Colonic mucosa (tissue), 4 donors: ENCODE measurements at regions not wholly inside any gene's neighbourhood (a gene's known extent, or its start where the extent isn't known, plus 50 kb on each side); places are given as distances from the start of the nearest gene placed in this dataset.
"Not testable (repeated sequence)": the region's sequence is repeated elsewhere in the genome, so short reads cannot be mapped to it uniquely, and the experiment has no call there.

ENCODE experiments used
- DNase-seq: peaks from one replicate; pipeline ENCODE4 v3.0.0-alpha.2; 2020
- H3K27ac ChIP-seq: fragments of 200-600 bp; one replicate; pipeline ENCODE4 v1.8.0; 2021
- H3K27me3 ChIP-seq: fragments of 200-600 bp; one replicate; pipeline ENCODE4 v1.8.0; 2021
- H3K36me3 ChIP-seq: fragments of 200-600 bp; one replicate; pipeline ENCODE4 v1.8.0; 2021
- H3K4me1 ChIP-seq: fragments of 200-600 bp; one replicate; pipeline ENCODE4 v1.8.0; 2021; ENCODE audit warnings: mild to moderate bottlenecking
- H3K4me3 ChIP-seq: fragments of 200-600 bp; one replicate; pipeline ENCODE4 v1.8.0; 2021
- H3K9ac ChIP-seq, 2 donors: one replicate each; pipeline ENCODE4 v1.7.0; 2013; ENCODE audit warnings: control low read depth in 2 of 2, low read depth in 2 of 2, low read length in 2 of 2
- H3K9me3 ChIP-seq: fragments of 200-600 bp; one replicate; pipeline ENCODE4 v1.8.0; 2021
- intact Hi-C: fragments of 100-400 bp; cut with DNase I; formaldehyde crosslinking; loops from one replicate; pipeline ENCODE4 v1.14.1; 2022
- TF ChIP-seq, protein P1 (sequence below): fragments of 200-600 bp; IDR thresholded peaks from one replicate; pipeline ENCODE4 v1.8.0; 2022; ENCODE audit warnings: antibody characterized with exemption, mild to moderate bottlenecking
- donor health status: healthy.
- donor health status: DM: no; HTN: no; CAD: no.
- donor health status: DM: no; HTN: no; CAD: no.

- TF ChIP-seq, protein P1, sequence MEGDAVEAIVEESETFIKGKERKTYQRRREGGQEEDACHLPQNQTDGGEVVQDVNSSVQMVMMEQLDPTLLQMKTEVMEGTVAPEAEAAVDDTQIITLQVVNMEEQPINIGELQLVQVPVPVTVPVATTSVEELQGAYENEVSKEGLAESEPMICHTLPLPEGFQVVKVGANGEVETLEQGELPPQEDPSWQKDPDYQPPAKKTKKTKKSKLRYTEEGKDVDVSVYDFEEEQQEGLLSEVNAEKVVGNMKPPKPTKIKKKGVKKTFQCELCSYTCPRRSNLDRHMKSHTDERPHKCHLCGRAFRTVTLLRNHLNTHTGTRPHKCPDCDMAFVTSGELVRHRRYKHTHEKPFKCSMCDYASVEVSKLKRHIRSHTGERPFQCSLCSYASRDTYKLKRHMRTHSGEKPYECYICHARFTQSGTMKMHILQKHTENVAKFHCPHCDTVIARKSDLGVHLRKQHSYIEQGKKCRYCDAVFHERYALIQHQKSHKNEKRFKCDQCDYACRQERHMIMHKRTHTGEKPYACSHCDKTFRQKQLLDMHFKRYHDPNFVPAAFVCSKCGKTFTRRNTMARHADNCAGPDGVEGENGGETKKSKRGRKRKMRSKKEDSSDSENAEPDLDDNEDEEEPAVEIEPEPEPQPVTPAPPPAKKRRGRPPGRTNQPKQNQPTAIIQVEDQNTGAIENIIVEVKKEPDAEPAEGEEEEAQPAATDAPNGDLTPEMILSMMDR: no peak
- intact Hi-C loops: no loop called here
- no peak overlapping the region for H3K27ac ChIP-seq
- no peak for DNase-seq
- no peaks in the 10 kb centered on the region for H3K4me1 ChIP-seq
- H3K4me3 ChIP-seq: no peak overlapping the region
- H3K9ac ChIP-seq: no peak overlapping the region
- H3K36me3 ChIP-seq: no peaks in the 10 kb centered on the region
- no peaks in the 10 kb centered on the region for H3K9me3 ChIP-seq
- no peaks in the 10 kb centered on the region for H3K27me3 ChIP-seq
Measured at GRCh38 chrX:883588-883987, 253.0 kb downstream of the SHOX start.

GRCh38 chrX:879756-880698, 249.4 kb downstream of the SHOX start:
- H3K4me3 ChIP-seq, DNase-seq, H3K36me3 ChIP-seq, H3K27me3 ChIP-seq, intact Hi-C loops, H3K4me1 ChIP-seq, H3K27ac ChIP-seq, H3K9me3 ChIP-seq, H3K9ac ChIP-seq: not testable (repeated sequence)

GRCh38 chrX:874061-874460, 243.5 kb downstream of the SHOX start:
- H3K27me3 ChIP-seq: no peaks in the 10 kb centered on the region
- H3K9me3 ChIP-seq: no peaks in the 10 kb centered on the region
- no peak overlapping the region for H3K4me3 ChIP-seq
- no peak overlapping the region for H3K9ac ChIP-seq
- H3K4me1 ChIP-seq: no peaks in the 10 kb centered on the region
- H3K36me3 ChIP-seq: no peaks in the 10 kb centered on the region
- intact Hi-C loops: no loop called here
- no peak overlapping the region for H3K27ac ChIP-seq
- TF ChIP-seq, protein P1: no peak
- DNase-seq: no peak

DNA sequence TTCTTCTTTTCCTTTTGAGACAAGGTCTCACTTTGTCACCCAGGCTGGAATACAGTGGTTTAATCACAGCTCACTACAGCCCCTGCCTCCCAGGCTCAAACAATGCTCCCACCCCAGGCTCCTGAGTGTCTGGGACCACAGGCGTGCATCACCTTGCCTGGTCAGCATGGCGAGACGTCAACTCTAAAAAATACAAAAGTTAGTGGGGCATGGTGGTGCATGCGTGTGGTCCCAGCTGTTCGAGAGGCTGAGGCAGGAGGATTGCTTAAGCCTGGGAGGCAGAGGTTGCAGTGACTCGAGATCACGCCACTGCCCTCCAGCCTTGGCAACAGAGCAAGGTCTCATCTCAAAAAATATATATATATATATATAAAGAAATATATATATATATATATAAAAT, 242.4 kb downstream of the SHOX start:
- intact Hi-C loops: no loop called here
- no peaks in the 10 kb centered on the region for H3K9me3 ChIP-seq

DNA sequence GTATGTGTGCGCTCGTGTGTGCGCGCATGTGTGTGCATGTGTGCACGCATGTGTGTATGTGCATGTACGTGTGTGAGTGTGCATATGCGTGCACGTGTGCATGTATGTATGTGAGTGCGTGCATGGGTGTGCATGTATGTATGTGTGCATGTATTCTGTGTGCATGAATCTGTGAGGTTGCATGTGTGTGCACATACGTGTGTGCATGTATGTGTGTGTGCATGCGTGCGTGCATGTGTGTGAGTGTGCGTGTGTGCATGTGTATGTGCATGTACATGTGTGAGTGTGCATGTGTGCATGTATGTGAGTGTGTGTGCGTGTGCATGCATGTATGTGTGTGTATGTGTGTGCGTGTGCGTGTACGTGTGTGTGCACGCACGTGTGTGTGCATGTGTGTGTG, 241.5 kb downstream of the SHOX start:
- intact Hi-C loops: no loop called here
- Histone ChIP-seq H3K27ac (no peak overlapping the region), H3K36me3 (no peaks in the 10 kb centered on the region), H3K9me3 (no peaks in the 10 kb centered on the region), H3K9ac (no peak overlapping the region), H3K27me3 (no peaks in the 10 kb centered on the region), H3K4me3 (no peak overlapping the region), H3K4me1 (no peaks in the 10 kb centered on the region)
- TF ChIP-seq, protein P1: no peak
- no peak for DNase-seq

More for the DNA sequence above, 242.4 kb downstream of the SHOX start:
- no peak overlapping the region for H3K4me3 ChIP-seq
- H3K4me1 ChIP-seq: no peaks in the 10 kb centered on the region
- no peak overlapping the region for H3K27ac ChIP-seq
- H3K9ac ChIP-seq: no peak overlapping the region
- no peaks in the 10 kb centered on the region for H3K27me3 ChIP-seq
- H3K36me3 ChIP-seq: no peaks in the 10 kb centered on the region
- TF ChIP-seq, protein P1: no peak
- DNase-seq: no peak

DNA sequence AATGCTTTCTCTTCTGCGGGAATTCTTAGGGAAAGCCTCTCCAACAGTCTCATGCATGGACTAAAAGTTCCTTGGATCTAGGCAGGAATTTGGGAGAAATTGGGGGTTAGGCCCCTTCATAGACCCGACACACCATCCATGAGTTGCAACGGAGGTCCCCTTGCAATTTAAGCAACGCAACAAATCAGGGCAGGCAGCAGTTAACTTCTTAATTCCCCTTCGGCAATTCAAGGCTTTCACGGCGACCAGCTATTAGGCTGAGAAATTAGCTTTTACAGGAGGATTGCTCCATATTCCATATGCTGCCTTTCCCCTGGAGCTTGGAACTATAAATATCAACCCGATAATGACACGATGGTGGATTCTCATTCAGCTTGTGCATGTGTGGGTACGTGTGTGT, 241.0 kb downstream of the SHOX start:
- Histone ChIP-seq H3K27me3 (no peaks in the 10 kb centered on the region), H3K9me3 (no peaks in the 10 kb centered on the region), H3K27ac (no peak overlapping the region), H3K4me3 (no peak overlapping the region), H3K9ac (no peak overlapping the region), H3K36me3 (no peaks in the 10 kb centered on the region), H3K4me1 (no peaks in the 10 kb centered on the region)
- TF ChIP-seq, protein P1: no peak
- DNase-seq: no peak
- intact Hi-C loops: no loop called here
